ENCODE measurements at regions not wholly inside any gene's neighbourhood (a gene's known extent, or its start where the extent isn't known, plus 50 kb on each side); places are given as distances from the start of the nearest gene placed in this dataset.

GRCh38 chr10:117723343-117723742 is 180.8 kb downstream of the EMX2 start:
- Histone ChIP-seq H3K27me3 (peaks cover 0 to 5% of the 10 kb centered on the region in 2 donors), H3K4me1 (no peaks in the 10 kb centered on the region), H3K27ac (no peak overlapping the region), H3K4me3 (no peak overlapping the region), H3K9me3 (no peaks in the 10 kb centered on the region), H3K36me3 (replicated peaks in 1 of 2; ENCODE audit: insufficient read depth in 1 of 2, low read depth in 2 of 2) (no peaks in the 10 kb centered on the region)
- intact Hi-C loops (cut with DNase I) = no loop called here
- TF ChIP-seq POLR2A (IDR thresholded peaks at IDR 0.05) (no peak), CTCF (IDR thresholded peaks at IDR 0.05) (no peak)
- ATAC-seq (no peak), DNase-seq (no peak)
- 62% methylated on average over 4 of the region's 4 CpGs for WGBS, 2 donors

GRCh38 chr10:117725993-117726392 is 183.4 kb downstream of the EMX2 start:
- no peak for ATAC-seq
- TF ChIP-seq POLR2A (IDR thresholded peaks at IDR 0.05) = no peak
- no peak for TF ChIP-seq CTCF (IDR thresholded peaks at IDR 0.05)
- Histone ChIP-seq H3K4me1 (no peaks in the 10 kb centered on the region), H3K36me3 (replicated peaks in 1 of 2; ENCODE audit: insufficient read depth in 1 of 2, low read depth in 2 of 2) (no peaks in the 10 kb centered on the region), H3K4me3 (no peak overlapping the region), H3K27ac (no peak overlapping the region), H3K27me3 (peaks cover 0 to 5% of the 10 kb centered on the region in 2 donors), H3K9me3 (no peaks in the 10 kb centered on the region)
- DNase-seq = no peak
- intact Hi-C loops (cut with DNase I) = no loop called here
- 43 to 58% methylated on average over 3 of the region's 3 CpGs for WGBS, 2 donors

- no peak overlapping the region for H3K4me3 ChIP-seq
- 66 to 69% methylated on average over 2 of the region's 2 CpGs for WGBS, 2 donors
Observed at GRCh38 chr10:117726596-117727295, 184.2 kb downstream of the EMX2 start.

GRCh38 chr10:117727421-117727820 is 184.9 kb downstream of the EMX2 start:
- TF ChIP-seq CTCF (IDR thresholded peaks at IDR 0.05) (no peak), POLR2A (IDR thresholded peaks at IDR 0.05) (no peak)
- H3K36me3 ChIP-seq (replicated peaks in 1 of 2; ENCODE audit: insufficient read depth in 1 of 2, low read depth in 2 of 2) = no peaks in the 10 kb centered on the region
- DNase-seq = no peak
- intact Hi-C loops (cut with DNase I) = no loop called here
- ATAC-seq = no peak
- no peaks in the 10 kb centered on the region for H3K27me3 ChIP-seq
- no peaks in the 10 kb centered on the region for H3K4me1 ChIP-seq
- 77 to 80% methylated on average over 4 of the region's 4 CpGs for WGBS, 2 donors
- no peaks in the 10 kb centered on the region for H3K9me3 ChIP-seq
- no peak overlapping the region for H3K27ac ChIP-seq
- no peak overlapping the region for H3K4me3 ChIP-seq

More at GRCh38 chr10:117726596-117727295, 184.2 kb downstream of the EMX2 start:
- ATAC-seq = no peak
- TF ChIP-seq CTCF (IDR thresholded peaks at IDR 0.05) = no peak
- intact Hi-C loops (cut with DNase I) = no loop called here
- Histone ChIP-seq H3K27me3 (no peaks in the 10 kb centered on the region), H3K27ac (no peak overlapping the region), H3K9me3 (no peaks in the 10 kb centered on the region), H3K4me1 (no peaks in the 10 kb centered on the region), H3K36me3 (replicated peaks in 1 of 2; ENCODE audit: insufficient read depth in 1 of 2, low read depth in 2 of 2) (no peaks in the 10 kb centered on the region)
- DNase-seq = no peak

- DNase-seq (no peak), ATAC-seq (no peak)
- H3K27ac ChIP-seq = no peak overlapping the region
- no peaks in the 10 kb centered on the region for H3K9me3 ChIP-seq
- no peaks in the 10 kb centered on the region for H3K36me3 ChIP-seq (replicated peaks in 1 of 2; ENCODE audit: insufficient read depth in 1 of 2, low read depth in 2 of 2)
- no peaks in the 10 kb centered on the region for H3K4me1 ChIP-seq
- no peak overlapping the region for H3K4me3 ChIP-seq
- intact Hi-C loops (cut with DNase I) = no loop called here
- no peak for TF ChIP-seq POLR2A (IDR thresholded peaks at IDR 0.05)
- no peak for TF ChIP-seq CTCF (IDR thresholded peaks at IDR 0.05)
- H3K27me3 ChIP-seq = no peaks in the 10 kb centered on the region
Observed at GRCh38 chr10:117728087-117728486, 185.5 kb downstream of the EMX2 start.
